Fibroblast of the aortic adventitia (primary cell): ENCODE measurements at regions not wholly inside any gene's neighbourhood (a gene's known extent, or its start where the extent isn't known, plus 50 kb on each side); places are given as distances from the start of the nearest gene placed in this dataset.
"Not testable (repeated sequence)": the region's sequence is repeated elsewhere in the genome, so short reads cannot be mapped to it uniquely, and the experiment has no call there.

Experiments used
- DNase-seq: peaks from one replicate; pipeline ENCODE4 v3.0.0-alpha.2; 2010; ENCODE audit warnings: low read depth
- H3K4me3 ChIP-seq: 2 replicates; pipeline ENCODE4 v1.5.1; 2011; ENCODE audit warnings: low read depth, mild to moderate bottlenecking, control low read depth, low read length, moderate library complexity
- CTCF ChIP-seq: IDR thresholded peaks from 2 replicates; pipeline ENCODE4 v1.5.1; 2011; ENCODE audit warnings: mild to moderate bottlenecking, low read length, control low read depth, inconsistent platforms; ENCODE audit not compliant: insufficient read depth

- TF ChIP-seq CTCF: no peak
- no peak for DNase-seq
- no peak overlapping the region for H3K4me3 ChIP-seq
Measured at GRCh38 chr3:71987828-71988227, 202.9 kb upstream of the PROK2 start.

GRCh38 chr3:71987089-71987735, 202.3 kb upstream of the PROK2 start:
- peak; percentile 42 for TF ChIP-seq CTCF
- DNase-seq: peak; percentile 27
- H3K4me3 ChIP-seq: no peak overlapping the region

GRCh38 chr3:71986606-71987005, 201.7 kb upstream of the PROK2 start:
- TF ChIP-seq CTCF: no peak
- no peak for DNase-seq
- no peak overlapping the region for H3K4me3 ChIP-seq

GRCh38 chr3:71984843-71985613, 200.1 kb upstream of the PROK2 start:
- no peak for DNase-seq
- no peak for TF ChIP-seq CTCF

GRCh38 chr3:71983694-71984093, 198.7 kb upstream of the PROK2 start:
- no peak for TF ChIP-seq CTCF
- DNase-seq: no peak
- H3K4me3 ChIP-seq: no peak overlapping the region

More at GRCh38 chr3:71984843-71985613, 200.1 kb upstream of the PROK2 start:
- no peak overlapping the region for H3K4me3 ChIP-seq

GRCh38 chr3:71982506-71983258, 197.7 kb upstream of the PROK2 start:
- peak; percentile 83 for DNase-seq

GRCh38 chr3:71979175-71979574, 194.2 kb upstream of the PROK2 start:
- TF ChIP-seq CTCF: no peak
- no peak overlapping the region for H3K4me3 ChIP-seq
- no peak for DNase-seq

More at GRCh38 chr3:71982506-71983258, 197.7 kb upstream of the PROK2 start:
- H3K4me3 ChIP-seq: not testable (repeated sequence)
